PC-3 (cell line): ENCODE measurements at regions not wholly inside any gene's neighbourhood (a gene's known extent, or its start where the extent isn't known, plus 50 kb on each side); places are given as distances from the start of the nearest gene placed in this dataset.

ENCODE experiments used
- EZH2 ChIP-seq: fragments of 300-600 bp; sonication (generic); IDR thresholded peaks from one replicate; pipeline ENCODE4 v1.6.1; 2017; ENCODE audit warnings: antibody characterized with exemption, mild to moderate bottlenecking, low read length; ENCODE audit not compliant: unreplicated experiment
- EZH2phosphoT487 ChIP-seq: fragments of 300-600 bp; sonication (generic); IDR thresholded peaks from 2 replicates; pipeline ENCODE4 v1.6.1; 2018; ENCODE audit warnings: mild to moderate bottlenecking, antibody characterized with exemption, low read length, borderline replicate concordance
- TF ChIP-seq, protein P1 (sequence below): fragments of 300-600 bp; sonication (generic); conservative IDR thresholded peaks from 2 replicates; pipeline ENCODE4 v1.5.1; 2017; ENCODE audit warnings: antibody characterized with exemption, low read depth, mild to moderate bottlenecking, low read length

DNA sequence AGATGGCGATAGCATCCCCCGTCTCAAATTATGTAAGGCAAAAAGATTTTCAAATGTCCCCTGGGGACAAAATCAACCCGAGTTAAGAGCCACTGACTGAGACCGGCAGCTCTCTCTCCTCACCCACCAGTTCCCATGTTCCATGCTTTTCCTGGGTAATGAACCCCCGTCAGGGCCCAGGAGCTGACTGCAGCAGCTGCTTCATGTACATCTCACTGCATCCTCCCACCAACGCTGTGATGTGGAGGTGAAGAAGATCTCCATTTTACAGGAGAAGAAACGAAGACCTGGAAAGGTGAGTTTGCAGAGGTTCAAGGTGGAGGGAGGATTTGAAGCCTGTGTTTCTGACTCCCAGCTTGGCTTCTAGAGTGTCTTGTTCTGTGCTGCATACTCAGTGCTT is 481.1 kb downstream of the MIAT start:
- TF ChIP-seq, protein P1, sequence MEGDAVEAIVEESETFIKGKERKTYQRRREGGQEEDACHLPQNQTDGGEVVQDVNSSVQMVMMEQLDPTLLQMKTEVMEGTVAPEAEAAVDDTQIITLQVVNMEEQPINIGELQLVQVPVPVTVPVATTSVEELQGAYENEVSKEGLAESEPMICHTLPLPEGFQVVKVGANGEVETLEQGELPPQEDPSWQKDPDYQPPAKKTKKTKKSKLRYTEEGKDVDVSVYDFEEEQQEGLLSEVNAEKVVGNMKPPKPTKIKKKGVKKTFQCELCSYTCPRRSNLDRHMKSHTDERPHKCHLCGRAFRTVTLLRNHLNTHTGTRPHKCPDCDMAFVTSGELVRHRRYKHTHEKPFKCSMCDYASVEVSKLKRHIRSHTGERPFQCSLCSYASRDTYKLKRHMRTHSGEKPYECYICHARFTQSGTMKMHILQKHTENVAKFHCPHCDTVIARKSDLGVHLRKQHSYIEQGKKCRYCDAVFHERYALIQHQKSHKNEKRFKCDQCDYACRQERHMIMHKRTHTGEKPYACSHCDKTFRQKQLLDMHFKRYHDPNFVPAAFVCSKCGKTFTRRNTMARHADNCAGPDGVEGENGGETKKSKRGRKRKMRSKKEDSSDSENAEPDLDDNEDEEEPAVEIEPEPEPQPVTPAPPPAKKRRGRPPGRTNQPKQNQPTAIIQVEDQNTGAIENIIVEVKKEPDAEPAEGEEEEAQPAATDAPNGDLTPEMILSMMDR = no peak
- no peak for TF ChIP-seq EZH2phosphoT487
- TF ChIP-seq EZH2 = no peak
